ENCODE measurements at regions not wholly inside any gene's neighbourhood (a gene's known extent, or its start where the extent isn't known, plus 50 kb on each side); places are given as distances from the start of the nearest gene placed in this dataset.
"Not testable (repeated sequence)": the region's sequence is repeated elsewhere in the genome, so short reads cannot be mapped to it uniquely, and the experiment has no call there.

DNA sequence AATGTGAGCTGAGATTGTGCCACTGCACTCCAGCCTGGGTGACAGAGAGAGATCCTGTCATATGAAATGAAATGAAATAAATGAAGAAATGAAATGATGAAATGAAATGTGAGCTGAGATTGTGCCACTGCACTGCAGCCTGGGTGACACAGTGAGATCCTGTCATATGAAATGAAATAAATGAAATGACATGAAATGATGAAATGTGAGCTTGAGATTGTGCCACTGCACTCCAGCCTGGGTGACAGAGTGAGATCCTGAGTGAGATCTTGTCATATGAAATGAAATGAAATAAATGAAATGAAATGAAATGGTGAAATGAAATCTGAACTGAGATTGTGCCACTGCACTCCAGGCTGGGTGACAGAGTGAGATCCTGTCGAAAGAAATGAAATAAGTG, 58.2 kb upstream of the FAN1 start:
- not testable (repeated sequence) for DNase-seq
